GM23338 (cell line): ENCODE measurements at regions not wholly inside any gene's neighbourhood (a gene's known extent, or its start where the extent isn't known, plus 50 kb on each side); places are given as distances from the start of the nearest gene placed in this dataset.

Experiments
- ATAC-seq: fragments of 200-7000 bp; cut with Tn5 transposase; 3 replicates; pipeline ENCODE4 v1.9.1; 2020
- DNase-seq: peaks from one replicate; pipeline ENCODE4 v3.0.0-alpha.2; 2015; ENCODE audit warnings: low spot score
- H2AFZ ChIP-seq: fragments of 200-600 bp; sonication (generic); 2 replicates; pipeline ENCODE4 v1.8.0; 2016; ENCODE audit warnings: antibody characterized with exemption, mild to moderate bottlenecking, moderate library complexity
- H3F3A ChIP-seq: fragments of 200-600 bp; sonication (generic); replicated peaks from 2 replicates; pipeline ENCODE4 v1.8.0; 2017; ENCODE audit warnings: antibody characterized with exemption, mixed run types, low read depth
- H3K27ac ChIP-seq: fragments of 200-600 bp; sonication (generic); 2 replicates; pipeline ENCODE4 v1.6.1; 2016; ENCODE audit warnings: low read depth
- H3K27me3 ChIP-seq: fragments of 200-600 bp; sonication (generic); 2 replicates; pipeline ENCODE4 v1.8.0; 2016; ENCODE audit warnings: mild to moderate bottlenecking, mixed run types, moderate library complexity; ENCODE audit not compliant: insufficient read depth
- H3K36me3 ChIP-seq: fragments of 200-600 bp; sonication (generic); 2 replicates; pipeline ENCODE4 v1.8.0; 2016; ENCODE audit warnings: mild to moderate bottlenecking; ENCODE audit not compliant: insufficient read depth
- H3K4me1 ChIP-seq: fragments of 200-600 bp; sonication (generic); 2 replicates; pipeline ENCODE4 v1.8.0; 2016; ENCODE audit warnings: mild to moderate bottlenecking, moderate library complexity; ENCODE audit not compliant: insufficient read depth
- H3K4me2 ChIP-seq: fragments of 200-600 bp; sonication (generic); 2 replicates; pipeline ENCODE4 v1.7.1; 2017; ENCODE audit warnings: mixed run types
- H3K4me3 ChIP-seq: fragments of 200-600 bp; sonication (generic); 2 replicates; pipeline ENCODE4 v1.6.1; 2016; ENCODE audit warnings: mixed run types
- H3K79me2 ChIP-seq: fragments of 200-600 bp; sonication (generic); replicated peaks from 2 replicates; pipeline ENCODE4 v1.8.0; 2017; ENCODE audit warnings: mild to moderate bottlenecking; ENCODE audit not compliant: insufficient read depth
- H3K9me2 ChIP-seq: fragments of 200-600 bp; sonication (generic); 2 replicates; pipeline ENCODE4 v1.8.0; 2017; ENCODE audit not compliant: insufficient read depth
- H4K20me1 ChIP-seq: fragments of 200-600 bp; sonication (generic); replicated peaks from 2 replicates; pipeline ENCODE4 v1.8.0; 2017; ENCODE audit warnings: mild to moderate bottlenecking; ENCODE audit not compliant: insufficient read depth
- H3K27ac Mint-ChIP-seq: 2 replicates; pipeline ENCODE4 v1.8.0; 2020; ENCODE audit warnings: inconsistent platforms, mild to moderate bottlenecking, moderate library complexity, mixed read lengths
- H3K27me3 Mint-ChIP-seq: 3 replicates; pipeline ENCODE4 v1.8.0; 2022; ENCODE audit warnings: low read depth, mild to moderate bottlenecking, moderate library complexity, mixed read lengths, inconsistent platforms; ENCODE audit not compliant: insufficient read depth, poor library complexity
- H3K36me3 Mint-ChIP-seq: 3 replicates; pipeline ENCODE4 v1.8.0; 2021; ENCODE audit warnings: low read depth, mild to moderate bottlenecking, inconsistent platforms, moderate library complexity, mixed read lengths
- H3K4me1 Mint-ChIP-seq: 3 replicates; pipeline ENCODE4 v1.8.0; 2020; ENCODE audit warnings: mild to moderate bottlenecking, inconsistent platforms, mixed read lengths
- H3K4me3 Mint-ChIP-seq: 3 replicates; pipeline ENCODE4 v1.8.0; 2021; ENCODE audit warnings: moderate library complexity, mild to moderate bottlenecking, inconsistent platforms, mixed read lengths
- H3K9me3 Mint-ChIP-seq: 3 replicates; pipeline ENCODE4 v1.8.0; 2020; ENCODE audit warnings: moderate library complexity, mild to moderate bottlenecking, inconsistent platforms, mixed read lengths
- CTCF ChIP-seq, 2 experiments: fragments of 200-600 bp in 1 of 2; sonication (generic) in 1 of 2; conservative IDR thresholded peaks; 2 replicates each; pipeline versions ENCODE4 v1.5.1 to v1.6.1; 2016 to 2017; ENCODE audit warnings: antibody characterized with exemption in 2 of 2, low read depth in 2 of 2, mild to moderate bottlenecking in 2 of 2, moderate library complexity in 1 of 2
- JUNB ChIP-seq: IDR thresholded peaks from one replicate; pipeline ENCODE4 v1.6.1; 2016; ENCODE audit warnings: antibody characterized with exemption; ENCODE audit not compliant: unreplicated experiment
- POLR2AphosphoS5 ChIP-seq: IDR thresholded peaks from 2 replicates; pipeline ENCODE4 v1.6.1; 2016; ENCODE audit warnings: antibody characterized with exemption, low read depth
- ZNF462 ChIP-seq: fragments of 250-450 bp; sonication (Bioruptor Pico); IDR thresholded peaks from 2 replicates; pipeline ENCODE4 v1.5.0; 2020; ENCODE audit warnings: mild to moderate bottlenecking, moderate library complexity

GRCh38 chr12:69161829-69162228 lies 77.5 kb upstream of the CPSF6 start:
- Histone ChIP-seq H3F3A (no peaks in the 10 kb centered on the region; the same call in 1 of the 2 replicates), H3K4me1 (peaks cover 8% of the 10 kb centered on the region), H4K20me1 (no peaks in the 10 kb centered on the region), H3K27me3 (no peaks in the 10 kb centered on the region), H3K36me3 (no peaks in the 10 kb centered on the region), H2AFZ (no peak overlapping the region), H3K9me2 (no peaks in the 10 kb centered on the region), H3K79me2 (no peaks in the 10 kb centered on the region), H3K4me3 (no peak overlapping the region), H3K27ac (no peak overlapping the region), H3K4me2 (no peak overlapping the region)
- no peak for ATAC-seq
- Mint-ChIP-seq H3K9me3 (no peaks in the 10 kb centered on the region), H3K36me3 (no peaks in the 10 kb centered on the region), H3K27me3 (peaks cover under 1% of the 10 kb centered on the region), H3K4me3 (no peak overlapping the region), H3K27ac (no peak overlapping the region), H3K4me1 (peaks cover 2% of the 10 kb centered on the region; the same call in 2 of the 3 replicates)
- TF ChIP-seq ZNF462 (no peak), JUNB (no peak), POLR2AphosphoS5 (no peak), CTCF (conservative IDR thresholded peaks at IDR 0.05; ENCODE audit: low read depth in 2 of 2) (no peak)
- DNase-seq: no peak
